HCT116 (cell line): ENCODE measurements at regions not wholly inside any gene's neighbourhood (a gene's known extent, or its start where the extent isn't known, plus 50 kb on each side); places are given as distances from the start of the nearest gene placed in this dataset.

Experiments used
- ATAC-seq: fragments of 200-7000 bp; cut with Tn5 transposase; 2 replicates; pipeline ENCODE4 v1.9.1; 2020; ENCODE audit warnings: mild to moderate bottlenecking, moderate library complexity
- BruUV-seq: library from RNA; stranded (reverse); fragments of 400-500 nt; replicated peaks from 2 replicates; lab custom pipeline; 2021; lab: Mats Ljungman, UMichigan
- CTCF ChIA-PET: fragments of 300-600 bp; sonication (Branson Sonifier 250); formaldehyde crosslinking; loops from one replicate; lab custom pipeline; 2021; ENCODE audit warnings: antibody characterized with exemption; lab: Charles Lee
- POLR2A ChIA-PET: fragments of 300-600, 350-600 bp; sonication (Branson Sonifier 250); formaldehyde crosslinking; loops from one replicate; lab custom pipeline; 2021; ENCODE audit warnings: antibody characterized with exemption; lab: Charles Lee
- RAD21 ChIA-PET, 2 experiments: fragments of 300-600 bp; sonication (Branson Sonifier 250); formaldehyde crosslinking; loops; one replicate each; lab custom pipeline; 2023; ENCODE audit warnings: low total read pairs in 2 of 2; ENCODE audit not compliant: uncharacterized antibody in 2 of 2, unreplicated experiment in 2 of 2, low non-redundant PET in 1 of 2; lab: Charles Lee
- DNase-seq: peaks from one replicate; pipeline ENCODE4 v3.0.0-alpha.2; 2010; ENCODE audit warnings: low read depth, low spot score
- H2AFZ ChIP-seq: fragments of 200-600 bp; shearing (Covaris generic), sonication (generic); 2 replicates; pipeline ENCODE4 v1.6.1; 2017; ENCODE audit warnings: low read depth, mixed run types, mixed read lengths, antibody characterized with exemption, low read length; ENCODE audit not compliant: poor library complexity, severe bottlenecking
- H3K27ac ChIP-seq: 2 replicates; pipeline ENCODE4 v1.5.1; 2012; ENCODE audit warnings: low read depth, low read length
- H3K27me3 ChIP-seq: fragments of 200-600 bp; sonication (generic); 2 replicates; pipeline ENCODE4 v1.6.1; 2016; ENCODE audit warnings: mixed run types, low read length, mixed read lengths; ENCODE audit not compliant: insufficient read depth
- H3K36me3 ChIP-seq, 2 experiments: fragments of 200-500 bp in 1 of 2; fragments of 200-600 bp in 1 of 2; sonication (Bioruptor generic) in 1 of 2; sonication (generic) in 1 of 2; 2 replicates each; pipeline versions ENCODE4 v1.5.1 to v1.6.1; 2014 to 2016; ENCODE audit warnings: low read length in 2 of 2, inconsistent platforms in 1 of 2, mixed read lengths in 1 of 2, mixed run types in 1 of 2; ENCODE audit not compliant: insufficient read depth in 2 of 2, control insufficient read depth in 1 of 2
- H3K4me1 ChIP-seq, 2 experiments: fragments of 200-600 bp in 1 of 2; sonication (generic) in 1 of 2; 2 replicates each; pipeline versions ENCODE4 v1.5.1 to v1.6.1; 2012 to 2017; ENCODE audit warnings: low read length in 2 of 2, inconsistent platforms in 1 of 2, mild to moderate bottlenecking in 1 of 2, mixed read lengths in 1 of 2, mixed run types in 1 of 2, moderate library complexity in 1 of 2; ENCODE audit not compliant: insufficient read depth in 2 of 2, control insufficient read depth in 1 of 2
- H3K4me2 ChIP-seq: fragments of 200-600 bp; sonication (generic); 2 replicates; pipeline ENCODE4 v1.6.1; 2017; ENCODE audit warnings: mixed run types, low read length, mixed read lengths
- H3K4me3 ChIP-seq, 2 experiments: fragments of 200-600 bp in 1 of 2; sonication (generic) in 1 of 2; replicated peaks in 1 of 2; 2 replicates each; pipeline ENCODE4 v1.5.1; 2011 to 2016; ENCODE audit warnings: low read length in 2 of 2, control low read depth in 1 of 2, low read depth in 1 of 2, mild to moderate bottlenecking in 1 of 2, mixed read lengths in 1 of 2, mixed run types in 1 of 2
- H3K79me2 ChIP-seq: fragments of 200-600 bp; sonication (generic); 2 replicates; pipeline ENCODE4 v1.6.1; 2017; ENCODE audit warnings: mild to moderate bottlenecking, mixed run types, low read length, moderate library complexity, mixed read lengths; ENCODE audit not compliant: insufficient read depth
- H3K9ac ChIP-seq: fragments of 200-600 bp; sonication (generic); 2 replicates; pipeline ENCODE4 v1.6.1; 2016; ENCODE audit warnings: low read length, mixed read lengths
- H3K9me2 ChIP-seq: fragments of 200-600 bp; sonication (generic), shearing (Covaris generic); 2 replicates; pipeline ENCODE4 v1.6.1; 2017; ENCODE audit warnings: mixed run types, mild to moderate bottlenecking, moderate library complexity; ENCODE audit not compliant: insufficient read depth
- H3K9me3 ChIP-seq, 2 experiments: fragments of 200-500 bp in 1 of 2; fragments of 200-600 bp in 1 of 2; sonication (Bioruptor generic) in 1 of 2; sonication (generic) in 1 of 2; 2 replicates each; pipeline ENCODE4 v1.6.1; 2014 to 2017; ENCODE audit warnings: low read length in 2 of 2, mixed read lengths in 2 of 2, inconsistent platforms in 1 of 2, low read depth in 1 of 2, mild to moderate bottlenecking in 1 of 2, mixed run types in 1 of 2, moderate library complexity in 1 of 2; ENCODE audit not compliant: control insufficient read depth in 1 of 2, insufficient read depth in 1 of 2
- H4K20me1 ChIP-seq: fragments of 200-600 bp; sonication (generic), shearing (Covaris generic); 2 replicates; pipeline ENCODE4 v1.6.1; 2017; ENCODE audit warnings: mixed run types, mild to moderate bottlenecking, moderate library complexity; ENCODE audit not compliant: insufficient read depth
- CEBPB ChIP-seq: IDR thresholded peaks from 2 replicates; pipeline ENCODE4 v1.6.1; 2012; ENCODE audit warnings: low read depth
- CTCF ChIP-seq, 3 experiments: fragments of 200-600 bp in 1 of 3; sonication (generic) in 1 of 3; IDR thresholded peaks in 2 of 3; conservative IDR thresholded peaks in 1 of 3; 2 replicates each; pipeline ENCODE4 v1.5.1; 2012 to 2017; ENCODE audit warnings: low read depth in 2 of 3, low read length in 2 of 3, antibody characterized with exemption in 1 of 3, borderline replicate concordance in 1 of 3, control low read depth in 1 of 3, mild to moderate bottlenecking in 1 of 3, mixed read lengths in 1 of 3, mixed run types in 1 of 3, moderate library complexity in 1 of 3; ENCODE audit not compliant: insufficient read depth in 1 of 3
- EGR1 ChIP-seq: IDR thresholded peaks from 2 replicates; pipeline ENCODE4 v1.6.1; 2012; ENCODE audit warnings: low read depth
- JUND ChIP-seq: IDR thresholded peaks from 2 replicates; pipeline ENCODE4 v1.6.1; 2012
- MAX ChIP-seq: IDR thresholded peaks from 2 replicates; pipeline ENCODE4 v1.6.1; 2012
- POLR2A ChIP-seq: IDR thresholded peaks from 2 replicates; pipeline ENCODE4 v1.7.0; 2011; ENCODE audit warnings: borderline replicate concordance; ENCODE audit not compliant: insufficient read depth, insufficient read length; ENCODE audit errors: extremely low read depth
- POLR2AphosphoS5 ChIP-seq: IDR thresholded peaks from 2 replicates; pipeline ENCODE4 v1.6.1; 2011; ENCODE audit warnings: mild to moderate bottlenecking, low read depth, low read length, moderate library complexity
- RAD21 ChIP-seq: IDR thresholded peaks from 2 replicates; pipeline ENCODE4 v1.6.1; 2012; ENCODE audit warnings: low read depth, mild to moderate bottlenecking
- SIN3A ChIP-seq: IDR thresholded peaks from 2 replicates; pipeline ENCODE4 v1.6.1; 2012; ENCODE audit warnings: low read depth
- YY1 ChIP-seq: IDR thresholded peaks from 2 replicates; pipeline ENCODE4 v1.6.1; 2011; ENCODE audit warnings: low read length, low read depth, moderate library complexity, mild to moderate bottlenecking; ENCODE audit not compliant: insufficient replicate concordance; ENCODE audit errors: extremely low read depth
- ZBTB33 ChIP-seq: IDR thresholded peaks from 2 replicates; pipeline ENCODE4 v1.6.1; 2011; ENCODE audit warnings: mild to moderate bottlenecking, low read length, moderate library complexity; ENCODE audit not compliant: insufficient replicate concordance; ENCODE audit errors: extremely low read depth
- ZFX ChIP-seq: fragments of 450-650 bp; IDR thresholded peaks from 2 replicates; pipeline ENCODE4 v1.6.1; 2017
- intact Hi-C: fragments of 100-400 bp; cut with micrococcal nuclease; formaldehyde crosslinking; loops from 2 replicates; pipeline ENCODE4 v1.10.0; 2022

- TF ChIP-seq EGR1 (no peak), CTCF (IDR thresholded peaks at IDR 0.05 in 2 of 3, conservative IDR thresholded peaks at IDR 0.05 in 1 of 3; ENCODE audit: borderline replicate concordance in 1 of 3, insufficient read depth in 1 of 3, low read depth in 2 of 3, low read length in 2 of 3) (no peak), ZFX (no peak), ZBTB33 (no peak), SIN3A (no peak)
- TF ChIP-seq, all 23 proteins: peak for 0
- Histone ChIP-seq H3K27ac (no peak overlapping the region), H3K9me3 (no peaks in the 10 kb centered on the region), H3K4me2 (no peak overlapping the region), H3K4me1 (peaks cover 7 to 9% of the 10 kb centered on the region in 2 experiments; a peak in 3 of 4 replicates), H3K9me2 (no peaks in the 10 kb centered on the region), H3K79me2 (no peaks in the 10 kb centered on the region), H4K20me1 (no peaks in the 10 kb centered on the region), H3K9ac (no peak overlapping the region), H3K27me3 (no peaks in the 10 kb centered on the region), H2AFZ (no peak overlapping the region), H3K4me3 (no peak overlapping the region), H3K36me3 (no peaks in the 10 kb centered on the region)
- ChIA-PET CTCF (no interaction called here), POLR2A (no interaction called here), RAD21 (no interaction called here)
- no peak for DNase-seq
- no peak for ATAC-seq
- BruUV-seq = no TSS peak
- intact Hi-C loops = no loop called here
Observed at GRCh38 chr14:101632520-101632919, 71.2 kb downstream of the DIO3 start.

GRCh38 chr14:101633276-101633675 lies 72.0 kb downstream of the DIO3 start:
- no peak overlapping the region for H3K4me2 ChIP-seq
- H4K20me1 ChIP-seq = no peaks in the 10 kb centered on the region
- ATAC-seq = no peak
- TF ChIP-seq ZBTB33 (no peak), EGR1 (no peak), MAX (no peak), POLR2A (no peak), SIN3A (no peak), ZFX (no peak), RAD21 (no peak), YY1 (no peak), CEBPB (no peak), JUND (no peak), POLR2AphosphoS5 (no peak)

More at GRCh38 chr14:101633276-101633675, 72.0 kb downstream of the DIO3 start:
- no TSS peak for BruUV-seq
- H3K36me3 ChIP-seq = no peaks in the 10 kb centered on the region
- H3K9me2 ChIP-seq = no peaks in the 10 kb centered on the region
- no peaks in the 10 kb centered on the region for H3K27me3 ChIP-seq
- H3K9me3 ChIP-seq = no peaks in the 10 kb centered on the region
- no peak overlapping the region for H3K27ac ChIP-seq
- ChIA-PET POLR2A (no interaction called here), CTCF (no interaction called here), RAD21 (no interaction called here)
- no peaks in the 10 kb centered on the region for H3K79me2 ChIP-seq
- DNase-seq = no peak
- H3K9ac ChIP-seq = no peak overlapping the region
- peaks cover 4 to 5% of the 10 kb centered on the region in 2 experiments; a peak in 3 of 4 replicates for H3K4me1 ChIP-seq
- intact Hi-C loops = no loop called here
- no peak overlapping the region for H2AFZ ChIP-seq
- no peak overlapping the region for H3K4me3 ChIP-seq
